AG04450 (cell line): ENCODE measurements at regions not wholly inside any gene's neighbourhood (a gene's known extent, or its start where the extent isn't known, plus 50 kb on each side); places are given as distances from the start of the nearest gene placed in this dataset.

Experiments
- CTCF ChIA-PET: fragments of 300-600, 350-600 bp; formaldehyde crosslinking; extraction: SDS; loops from one replicate; lab custom pipeline; 2022; ENCODE audit warnings: antibody characterized with exemption, inconsistent platforms; lab: Charles Lee
- POLR2A ChIA-PET: fragments of 350-600 bp; formaldehyde crosslinking; extraction: SDS; loops from one replicate; lab custom pipeline; 2021; ENCODE audit warnings: antibody characterized with exemption, inconsistent platforms; lab: Yijun Ruan, JAX
- DNase-seq: peaks from one replicate; pipeline ENCODE4 v3.0.0-alpha.2; 2011; ENCODE audit warnings: low read depth, low spot score
- H3K27ac ChIP-seq: one replicate; pipeline ENCODE4 v1.5.1; 2012; ENCODE audit warnings: low read depth, low read length, control low read depth
- H3K27me3 ChIP-seq: one replicate; pipeline ENCODE4 v1.6.0; 2012; ENCODE audit warnings: low read length; ENCODE audit not compliant: control insufficient read depth, insufficient read depth
- H3K4me3 ChIP-seq: 2 replicates; pipeline ENCODE4 v1.5.1; 2011; ENCODE audit warnings: mild to moderate bottlenecking, low read depth, low read length, control low read depth
- H3K9me3 ChIP-seq: 2 replicates; pipeline ENCODE4 v1.5.1; 2012; ENCODE audit warnings: low read length; ENCODE audit not compliant: control insufficient read depth, insufficient read depth
- CTCF ChIP-seq: IDR thresholded peaks from 2 replicates; pipeline ENCODE4 v1.5.1; 2011; ENCODE audit warnings: low read depth, low read length, control low read depth, inconsistent platforms

GRCh38 chr2:54387059-54387991, 68.8 kb upstream of the SPTBN1 start:
- no peak for TF ChIP-seq CTCF
- Histone ChIP-seq H3K9me3 (no peaks in the 10 kb centered on the region), H3K27me3 (no peaks in the 10 kb centered on the region), H3K4me3 (no peak overlapping the region), H3K27ac (no peak overlapping the region)
- ChIA-PET CTCF (no interaction called here), POLR2A (no interaction called here)
- no peak for DNase-seq

GRCh38 chr2:54388076-54388475, 68.1 kb upstream of the SPTBN1 start:
- CTCF ChIA-PET, result no interaction called here
- no peak for TF ChIP-seq CTCF
- H3K9me3 ChIP-seq, result no peaks in the 10 kb centered on the region
- no peak overlapping the region for H3K4me3 ChIP-seq
- DNase-seq, result no peak
- no peaks in the 10 kb centered on the region for H3K27me3 ChIP-seq
- no peak overlapping the region for H3K27ac ChIP-seq
- POLR2A ChIA-PET, result no interaction called here

GRCh38 chr2:54392555-54393324, 63.4 kb upstream of the SPTBN1 start:
- ChIA-PET CTCF (interaction anchor here (0.6 kb wide), 2 partner anchors 8 to 19 kb away, joined by 3 to 6 read pairs; no protein-coding TSS in a partner anchor), POLR2A (no interaction called here)
- Histone ChIP-seq H3K4me3 (no peak overlapping the region), H3K9me3 (peaks cover 7% of the 10 kb centered on the region; the same call in 1 of the 2 replicates), H3K27ac (no peak overlapping the region), H3K27me3 (no peaks in the 10 kb centered on the region)
- no peak for DNase-seq
- TF ChIP-seq CTCF, result no peak

GRCh38 chr2:54394392-54394791, 61.7 kb upstream of the SPTBN1 start:
- CTCF ChIA-PET, result no interaction called here
- H3K4me3 ChIP-seq, result no peak overlapping the region
- DNase-seq, result no peak
- H3K27me3 ChIP-seq, result no peaks in the 10 kb centered on the region
- H3K9me3 ChIP-seq, result peaks cover 7% of the 10 kb centered on the region; the same call in 1 of the 2 replicates
- POLR2A ChIA-PET, result no interaction called here
- TF ChIP-seq CTCF, result no peak
- H3K27ac ChIP-seq, result no peak overlapping the region
